HG03442 (cell line): ENCODE measurements at regions not wholly inside any gene's neighbourhood (a gene's known extent, or its start where the extent isn't known, plus 50 kb on each side); places are given as distances from the start of the nearest gene placed in this dataset.
A peak's percentile ranks its signal among the peaks of the same experiment; 100 is the strongest.

ENCODE experiments used
- ATAC-seq: cut with Tn5 transposase; IDR thresholded peaks from one replicate; pipeline ENCODE4 v1.9.1; 2021; ENCODE audit warnings: mild to moderate bottlenecking, moderate library complexity; ENCODE audit not compliant: unreplicated experiment

DNA sequence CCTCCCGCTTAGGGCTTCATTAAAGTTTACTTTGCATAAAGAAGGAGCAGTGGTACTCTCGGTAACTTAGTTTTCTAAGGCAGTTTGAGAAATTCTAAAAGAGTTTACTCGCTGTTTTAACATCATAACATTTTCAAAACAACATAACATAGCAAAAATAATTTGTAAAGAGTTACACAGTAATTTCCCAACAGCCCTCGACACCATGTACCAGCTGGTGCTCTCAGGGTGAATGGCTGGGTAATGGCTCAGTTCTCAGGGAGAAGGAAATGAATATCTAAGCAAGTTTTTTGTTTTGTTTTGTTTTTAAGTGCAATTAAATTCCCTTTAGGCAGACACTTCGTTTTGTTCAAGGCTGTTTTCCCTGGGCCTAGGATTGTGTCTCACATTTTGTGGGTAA lies 435.3 kb downstream of the C4orf33 start:
- no peak for ATAC-seq

DNA sequence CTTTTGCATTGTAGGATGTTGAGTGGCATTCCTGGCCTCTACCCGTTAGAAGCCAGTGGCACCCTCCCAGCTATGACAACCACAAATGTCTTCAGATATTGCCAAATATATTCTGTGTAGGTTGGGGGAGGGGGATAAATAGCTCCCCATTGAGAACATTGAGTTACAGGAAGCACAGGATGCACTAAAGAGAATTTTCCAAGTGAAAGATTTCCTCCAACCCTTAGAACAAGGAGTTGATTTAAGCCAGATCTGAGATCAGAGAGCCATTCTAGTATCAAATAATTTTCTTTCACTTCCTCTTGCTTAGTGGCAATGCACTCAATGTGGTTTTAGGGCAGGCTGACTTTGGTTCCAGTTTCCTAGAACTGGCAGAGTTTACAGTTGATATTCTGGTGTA lies 436.6 kb downstream of the C4orf33 start:
- peak; percentile 93 for ATAC-seq

DNA sequence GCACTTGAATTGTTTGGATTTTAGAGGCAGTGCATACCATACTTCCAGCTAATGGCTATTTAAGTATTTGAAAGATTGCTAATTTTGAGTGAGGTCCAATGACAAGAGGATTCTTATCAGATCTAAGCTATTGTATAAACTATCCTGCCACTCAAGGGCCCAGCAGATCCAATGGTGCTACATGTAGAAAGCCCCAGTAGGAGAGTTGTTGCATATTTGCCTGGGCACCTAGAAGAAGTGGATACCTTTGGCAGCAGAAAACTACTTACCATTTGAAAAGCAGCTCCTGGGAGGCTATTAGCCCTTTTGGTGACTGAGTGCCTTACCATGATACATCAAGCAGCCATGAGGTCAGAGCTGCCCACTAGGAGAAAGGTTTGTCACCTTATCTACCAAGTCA lies 447.3 kb downstream of the C4orf33 start:
- no peak for ATAC-seq

DNA sequence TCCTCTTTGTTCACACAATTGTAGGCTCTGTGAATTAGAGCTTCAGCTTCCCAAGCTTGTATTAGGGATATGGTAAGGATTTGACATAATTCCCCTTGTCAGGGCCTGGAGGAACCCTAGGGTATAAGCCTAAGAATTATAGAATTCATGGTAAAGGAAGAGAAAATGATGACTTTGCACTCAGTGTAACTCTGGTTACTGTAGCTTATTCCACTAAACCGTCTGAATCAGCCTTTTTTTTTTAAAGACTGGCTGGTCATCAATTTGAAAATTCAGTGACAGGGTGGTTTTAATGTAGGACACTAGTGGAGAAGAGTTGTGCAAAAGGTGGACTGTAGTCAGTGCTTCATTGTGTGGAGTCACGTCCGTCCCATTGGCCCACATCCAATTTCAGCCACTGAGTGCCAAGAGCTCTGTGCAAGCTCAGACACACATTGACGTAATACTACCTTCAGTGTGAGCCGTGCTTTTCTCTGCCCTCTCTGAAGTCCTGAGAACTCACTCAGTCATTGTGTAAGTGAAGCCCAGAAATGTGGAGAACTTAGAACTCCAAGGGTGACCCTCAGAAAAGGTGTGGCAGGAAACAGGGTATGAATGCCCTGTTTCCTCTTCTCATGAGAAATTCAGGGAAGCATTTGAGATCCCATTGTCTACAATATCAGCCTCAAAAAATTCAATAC lies 449.8 kb downstream of the C4orf33 start:
- ATAC-seq = no peak

DNA sequence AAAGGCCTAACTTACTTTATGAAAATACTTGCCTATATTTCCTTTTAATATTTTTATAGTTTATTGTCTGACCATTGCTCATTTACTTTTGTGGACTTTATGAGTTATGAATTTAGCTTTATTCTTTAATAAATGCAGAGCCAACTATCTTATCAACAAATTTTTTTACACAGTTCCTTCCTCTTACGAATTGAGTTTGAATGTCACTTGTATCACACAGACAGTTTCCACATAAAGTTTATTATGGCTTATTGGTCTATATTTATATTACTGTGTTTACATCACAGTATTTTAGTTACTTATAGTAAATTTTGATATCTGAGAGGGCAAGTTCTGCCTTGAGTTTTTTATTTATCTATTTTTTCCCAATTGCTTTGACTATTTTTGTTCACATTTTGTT lies 450.6 kb downstream of the C4orf33 start:
- no peak for ATAC-seq

DNA sequence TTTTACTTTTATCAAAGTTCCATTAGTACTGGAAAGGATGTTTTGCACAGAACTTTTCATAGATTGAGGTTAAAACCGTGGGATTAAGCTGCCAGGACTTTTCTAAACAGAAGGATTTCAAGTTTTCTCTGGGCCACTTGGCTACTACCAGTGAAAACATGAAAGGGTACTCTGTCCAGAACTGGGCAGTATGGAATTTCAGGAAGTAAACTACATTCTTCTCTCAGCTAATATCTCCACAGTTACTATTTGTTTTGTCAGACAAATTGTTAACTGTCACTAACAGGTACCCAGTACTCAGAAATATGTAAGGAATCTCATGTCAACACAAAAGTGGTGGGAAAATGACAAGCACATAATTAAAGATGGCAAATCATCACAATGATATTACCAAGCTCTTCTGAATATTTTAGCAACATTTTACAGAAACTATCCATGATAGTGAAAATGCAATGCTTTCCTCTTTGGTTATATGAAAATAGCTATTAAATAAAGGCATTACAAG lies 454.4 kb downstream of the C4orf33 start:
- no peak for ATAC-seq

DNA sequence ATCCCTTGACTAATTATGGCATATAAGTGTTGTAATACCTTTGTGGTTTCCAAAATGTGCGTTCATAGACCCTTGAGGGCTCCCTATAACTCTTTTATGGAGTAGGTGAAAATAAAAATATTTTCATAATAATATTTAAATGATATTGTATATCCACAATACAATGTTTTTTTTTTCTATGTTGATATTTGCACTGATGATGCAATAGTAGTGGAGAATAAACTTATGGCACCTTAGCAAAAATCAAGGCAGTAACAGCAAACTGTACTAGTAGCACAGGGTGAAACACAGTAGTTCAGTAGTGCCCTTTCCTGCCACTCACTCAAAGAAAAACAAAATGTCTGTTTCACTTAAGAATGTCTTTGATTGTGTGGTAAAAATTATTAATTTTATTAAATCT lies 465.3 kb downstream of the C4orf33 start:
- ATAC-seq = no peak

DNA sequence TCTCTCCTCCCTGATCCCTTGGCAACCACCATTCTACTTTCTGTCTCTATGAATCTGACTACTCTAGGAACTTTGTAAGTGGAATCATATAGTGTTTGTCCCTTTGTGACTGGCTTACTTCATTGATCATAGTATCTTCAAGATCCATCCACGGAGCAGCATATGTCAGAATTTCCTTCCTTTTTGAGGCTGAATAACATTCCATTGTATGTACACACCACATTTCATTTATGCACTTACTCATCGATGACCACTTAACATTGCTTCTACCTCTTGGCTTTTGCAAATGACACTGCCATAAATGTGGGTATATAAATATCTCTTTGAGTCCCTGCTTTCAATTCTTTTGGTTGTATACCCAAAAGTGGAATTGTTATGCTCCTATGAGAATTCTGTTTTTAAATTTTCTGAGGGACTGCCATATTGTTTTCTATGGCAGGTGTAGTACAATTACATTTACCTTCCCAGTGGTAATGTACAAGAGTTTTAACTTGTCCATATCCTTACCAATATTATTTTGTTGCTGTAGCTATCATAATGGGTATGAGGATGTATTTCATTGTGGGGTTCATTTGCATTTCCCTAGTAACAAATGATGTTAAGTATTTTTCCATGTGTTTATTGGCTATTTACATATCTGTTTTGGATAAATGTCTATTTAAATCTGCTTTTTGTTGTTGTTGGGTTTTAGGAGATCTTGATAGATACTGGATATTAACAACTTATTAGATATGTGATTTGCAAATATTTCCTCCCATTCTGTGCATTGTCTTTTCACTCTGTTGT lies 466.1 kb downstream of the C4orf33 start:
- no peak for ATAC-seq

DNA sequence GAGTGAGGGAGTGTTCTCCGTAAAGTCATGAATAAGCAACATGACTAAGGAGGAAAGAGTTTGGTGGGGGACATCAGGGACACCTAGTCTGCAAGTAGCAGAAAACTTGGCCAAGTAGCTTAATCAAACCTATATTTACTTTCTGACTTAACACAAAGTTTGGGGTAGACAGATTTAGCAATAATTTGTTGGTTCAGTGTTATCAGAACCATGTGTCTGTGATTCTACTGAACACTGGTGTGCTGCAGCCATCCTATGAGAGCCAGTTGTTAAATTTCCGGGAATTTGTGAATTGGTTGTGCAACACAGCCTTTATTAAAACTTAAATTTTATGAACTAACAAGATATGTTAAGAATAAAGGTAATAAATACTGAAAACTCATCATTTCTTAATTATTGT lies 469.3 kb downstream of the C4orf33 start:
- no peak for ATAC-seq

DNA sequence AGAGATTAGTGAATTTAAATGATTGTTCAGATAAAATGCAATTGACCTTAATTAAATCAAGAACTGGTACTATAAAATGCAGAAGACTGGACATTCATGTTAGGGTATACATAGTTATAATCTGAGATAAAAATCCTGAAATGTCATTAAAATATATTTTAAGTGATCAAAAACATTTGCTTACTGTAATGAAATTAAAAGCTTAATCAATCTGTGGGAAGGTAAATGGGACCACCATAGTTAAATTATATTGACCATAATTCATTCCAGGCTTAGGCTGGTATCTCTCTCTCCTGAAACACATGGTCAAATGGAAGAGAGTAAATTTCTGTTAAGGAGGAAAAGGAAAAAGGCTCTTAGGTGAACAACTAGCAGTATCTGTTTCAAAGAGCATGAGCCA lies 474.4 kb downstream of the C4orf33 start:
- ATAC-seq = no peak

DNA sequence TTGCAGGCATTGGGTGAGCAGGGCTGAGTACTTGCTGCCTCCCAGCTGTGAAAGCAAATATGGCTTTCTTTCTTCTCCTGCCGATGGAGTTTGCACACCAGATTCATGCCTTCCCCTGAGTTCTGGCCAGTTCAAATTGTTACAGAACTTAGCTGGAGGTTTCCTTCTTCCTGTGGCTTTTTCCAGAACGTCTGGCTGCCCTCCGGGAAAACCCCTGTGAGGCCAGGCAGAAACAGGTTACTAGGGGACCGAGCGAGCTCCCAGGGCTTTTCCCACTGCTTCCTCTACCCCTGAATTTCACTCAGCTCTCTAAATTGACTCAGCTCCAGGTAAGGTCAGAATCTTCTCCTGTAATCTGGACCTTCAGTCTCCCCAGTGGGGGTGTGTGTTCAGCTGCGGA lies 482.4 kb downstream of the C4orf33 start:
- ATAC-seq = no peak

DNA sequence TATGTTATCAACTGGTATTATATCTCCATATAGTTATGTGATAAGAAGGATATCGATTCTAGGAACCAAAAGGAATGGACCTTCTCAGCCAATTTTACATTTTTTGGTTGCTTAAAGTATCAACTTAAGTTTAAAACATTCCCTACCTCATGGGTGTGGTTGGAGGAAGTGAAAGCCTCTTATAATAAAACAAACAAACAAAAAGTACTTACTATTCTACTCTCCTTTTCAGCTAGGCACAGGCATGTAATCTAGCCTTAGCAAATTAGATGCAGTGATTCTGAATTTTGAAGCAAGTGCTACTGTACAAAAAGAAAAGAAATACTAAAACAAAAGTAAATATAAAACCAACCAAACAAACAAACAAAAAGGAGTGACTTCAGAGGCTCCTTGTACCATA lies 485.4 kb downstream of the C4orf33 start:
- no peak for ATAC-seq

DNA sequence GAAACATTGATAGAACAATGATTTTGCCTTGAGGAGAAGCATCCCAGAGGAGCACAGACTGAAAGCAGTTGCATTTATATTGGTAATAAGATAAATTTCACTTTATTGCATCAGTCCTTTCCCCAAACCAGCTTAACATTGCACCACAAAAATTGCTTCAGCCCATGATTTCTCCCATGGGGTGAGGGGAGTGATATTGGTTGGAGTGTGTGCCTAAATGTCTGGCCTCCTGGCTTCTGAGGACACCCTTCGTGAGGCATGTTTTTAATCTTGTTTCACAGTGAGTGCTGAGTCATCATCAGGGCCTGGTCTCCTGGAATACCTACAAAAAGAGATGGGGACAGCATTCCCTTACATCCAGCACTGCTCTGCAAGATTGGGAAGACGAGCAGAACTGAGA lies 487.9 kb downstream of the C4orf33 start:
- ATAC-seq = no peak

DNA sequence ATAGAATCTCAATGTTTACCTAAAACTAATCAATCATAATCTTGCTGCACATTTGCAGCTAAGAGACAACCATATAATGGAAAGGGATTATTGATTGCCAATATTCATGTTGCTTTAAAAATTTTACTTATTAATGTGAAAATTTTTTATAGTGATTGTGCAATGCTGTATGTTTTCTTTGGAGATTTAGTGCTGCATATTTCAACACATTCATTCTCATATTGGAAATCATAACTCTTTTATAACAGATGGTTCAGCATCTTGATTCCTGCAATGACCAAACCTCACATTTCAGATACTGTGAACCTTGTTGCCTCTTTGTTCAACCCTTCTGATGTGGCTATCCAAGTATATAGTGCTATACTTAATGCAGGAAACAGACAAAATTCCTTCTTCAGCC lies 502.6 kb downstream of the C4orf33 start:
- ATAC-seq = no peak

DNA sequence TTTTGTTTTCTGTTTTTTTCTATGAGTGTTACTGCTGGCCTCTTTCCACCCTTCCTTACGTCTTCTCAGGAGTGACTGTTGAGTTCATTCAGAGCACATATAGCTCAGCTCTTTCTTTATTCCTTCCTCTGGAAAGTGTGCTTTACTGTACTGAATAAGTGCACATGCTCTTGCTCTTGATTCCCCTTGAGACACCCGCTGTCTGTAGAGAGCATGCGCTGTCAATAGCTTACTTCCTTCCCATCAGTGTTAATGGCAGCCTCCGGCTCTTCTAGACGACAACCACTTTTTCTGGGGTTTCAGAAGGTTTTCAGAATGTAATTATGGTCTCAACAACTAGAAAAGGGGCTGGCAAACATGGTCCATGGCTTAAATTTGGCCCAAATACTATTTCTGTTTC lies 504.9 kb downstream of the C4orf33 start:
- no peak for ATAC-seq

DNA sequence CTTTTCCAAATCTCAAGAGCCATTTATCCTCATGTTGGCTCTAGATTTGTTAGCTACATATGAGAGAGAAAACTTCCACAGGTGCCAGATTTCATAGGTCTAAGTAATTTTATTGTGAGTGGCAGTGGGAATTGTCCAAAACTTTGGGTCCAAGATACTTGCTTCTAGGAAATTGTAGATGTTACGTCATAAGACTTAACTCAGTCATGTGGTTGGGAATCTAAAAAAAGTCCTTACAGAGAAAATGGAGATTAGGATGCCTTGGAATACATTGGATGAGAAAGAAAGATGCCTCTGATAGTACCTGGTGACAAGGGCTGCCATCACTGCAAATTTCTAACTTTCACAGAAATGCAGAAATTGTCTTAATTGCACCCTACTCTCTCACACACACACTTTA lies 506.5 kb downstream of the C4orf33 start:
- ATAC-seq = no peak

DNA sequence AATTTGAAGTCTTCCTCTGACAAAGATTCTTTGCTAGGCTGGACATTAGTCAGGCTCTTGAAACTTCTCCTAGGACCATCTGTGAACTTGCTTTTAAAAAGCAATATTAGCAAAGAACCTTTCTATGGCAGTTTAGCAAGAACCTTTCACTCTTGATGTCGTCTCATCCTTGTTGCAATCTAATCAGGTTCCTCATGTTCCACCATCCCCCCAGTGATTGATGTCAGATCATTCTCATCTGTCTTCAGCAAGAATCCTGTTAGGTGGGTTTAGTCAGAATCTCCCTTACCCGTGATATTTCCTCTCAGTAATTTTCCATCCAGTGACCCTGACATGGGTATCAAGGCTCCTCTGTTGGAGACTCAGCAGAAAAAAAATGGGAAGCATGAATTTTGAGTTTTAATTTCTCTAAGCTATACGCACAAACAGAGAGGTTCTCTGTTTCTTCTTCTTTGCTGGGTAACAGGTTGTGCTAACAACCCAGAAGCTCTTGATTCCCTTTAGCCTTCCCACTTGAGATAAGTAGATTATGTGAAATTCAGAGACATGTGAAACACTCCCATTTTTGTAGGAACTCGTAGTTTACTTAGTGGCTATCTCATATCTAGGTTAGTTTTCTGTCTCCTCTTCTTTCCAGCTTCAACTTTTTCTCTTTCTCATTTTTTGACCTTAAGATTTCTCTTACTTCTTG lies 507.4 kb downstream of the C4orf33 start:
- ATAC-seq = no peak

DNA sequence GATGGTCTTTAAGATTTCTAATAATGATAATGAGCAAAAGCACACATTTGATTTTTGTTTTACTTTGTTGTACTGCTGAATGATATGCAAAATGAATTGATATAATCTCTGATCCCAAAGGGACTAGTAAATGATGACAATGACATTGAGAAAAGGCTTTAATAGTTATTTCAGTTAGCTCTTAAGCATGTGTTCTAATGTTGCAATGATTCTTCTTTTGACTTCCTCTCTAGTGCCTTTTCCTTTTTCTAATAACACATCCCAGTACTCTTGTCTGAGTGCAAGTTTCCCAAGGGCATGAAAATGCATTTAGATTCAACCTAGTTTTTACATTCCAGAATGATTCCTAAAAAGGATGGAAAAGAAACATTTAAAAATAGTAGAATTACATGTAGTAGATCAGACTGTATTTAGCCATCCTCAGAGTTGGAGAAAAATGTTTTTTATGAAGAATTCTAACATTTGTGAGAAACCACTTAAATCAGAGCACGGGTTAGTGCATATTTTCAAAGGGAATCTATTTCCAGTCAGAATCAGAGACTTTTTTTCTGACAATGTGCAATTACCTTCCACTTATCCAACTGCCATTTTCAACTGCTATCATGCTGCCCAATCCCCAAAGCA lies 508.8 kb downstream of the C4orf33 start:
- ATAC-seq = no peak

DNA sequence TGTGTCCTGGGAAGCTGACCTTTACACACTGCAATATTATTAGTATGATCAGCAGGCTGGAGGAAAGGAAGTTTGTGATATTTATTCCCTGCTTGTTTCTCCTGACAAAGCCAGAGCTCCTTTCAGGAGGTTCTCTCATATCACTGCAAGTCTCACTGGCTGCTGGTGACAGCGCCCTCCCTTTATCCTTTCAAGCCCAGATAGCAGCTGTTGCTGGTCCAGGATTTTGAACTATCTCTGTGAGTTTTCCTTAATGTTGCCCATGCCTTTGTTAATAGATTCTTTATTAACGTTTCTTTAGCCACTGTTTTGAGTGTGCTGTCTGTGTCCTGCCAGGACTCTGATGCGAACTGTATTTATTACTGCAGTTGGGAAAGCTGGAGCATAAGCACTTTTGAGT lies 518.7 kb downstream of the C4orf33 start:
- ATAC-seq = no peak

DNA sequence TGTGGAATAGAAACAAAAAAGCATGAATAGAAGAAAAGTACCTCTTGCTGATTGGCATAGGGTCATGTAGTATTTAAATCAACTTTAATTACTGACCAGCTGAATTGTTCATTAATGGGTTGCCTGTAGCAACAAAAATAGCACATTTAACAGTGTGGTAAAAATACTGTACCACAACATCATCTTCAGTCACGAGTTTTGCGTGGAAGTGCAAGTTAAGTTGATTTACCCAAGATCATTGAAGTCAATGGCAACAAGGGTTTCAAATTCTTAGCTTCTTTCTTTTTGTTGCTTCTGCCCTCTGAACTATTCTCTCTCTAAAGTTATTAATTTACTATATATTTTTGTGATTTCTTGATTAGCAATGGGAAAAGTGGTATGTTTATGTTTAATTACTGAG lies 526.6 kb downstream of the C4orf33 start:
- no peak for ATAC-seq

DNA sequence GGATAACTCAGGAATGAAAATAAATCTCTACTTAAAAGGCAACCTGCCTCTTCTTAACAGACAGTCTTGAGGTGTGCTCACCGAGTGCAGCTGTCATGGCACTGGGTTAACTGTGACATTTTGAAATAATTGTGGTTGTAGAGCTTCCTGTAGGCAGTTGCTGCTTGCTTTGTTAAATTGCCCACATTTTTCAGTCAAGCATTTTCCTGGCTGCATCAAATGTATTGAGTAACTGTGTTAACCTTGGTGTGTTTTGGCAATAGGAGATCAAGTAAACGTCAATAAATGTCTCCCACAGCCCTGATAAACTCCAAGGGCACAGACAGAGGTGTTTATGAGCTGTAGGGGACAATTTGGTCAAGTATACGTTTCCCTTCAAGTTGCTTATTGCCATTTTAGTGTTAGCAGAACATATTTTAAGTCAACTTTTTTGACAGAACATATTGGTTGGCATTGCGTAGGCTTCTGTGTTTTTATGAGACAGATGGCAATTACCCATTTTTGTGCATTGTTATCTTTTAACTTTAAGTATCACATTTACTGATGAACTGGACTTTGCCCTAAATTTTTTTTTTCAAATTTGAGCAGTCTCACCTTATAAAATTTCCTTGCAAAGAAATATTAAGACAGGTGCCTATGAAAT lies 527.4 kb downstream of the C4orf33 start:
- ATAC-seq = no peak
